ENCODE measurements at regions not wholly inside any gene's neighbourhood (a gene's known extent, or its start where the extent isn't known, plus 50 kb on each side); places are given as distances from the start of the nearest gene placed in this dataset.

GRCh38 chr3:63745757-63746156 is 73.3 kb upstream of the C3orf49 start:
- POLR2A ChIA-PET = no interaction called here
- DNase-seq (no peak), ATAC-seq (no peak)
- Mint-ChIP-seq H3K27ac (no peak overlapping the region), H3K4me1 (no peaks in the 10 kb centered on the region), H3K27me3 (peaks cover 4% of the 10 kb centered on the region), H3K9me3 (ENCODE audit: low read depth) (peaks cover 11% of the 10 kb centered on the region), H3K4me3 (no peak overlapping the region), H3K36me3 (ENCODE audit: low read depth) (no peaks in the 10 kb centered on the region)
- CTCF ChIA-PET = interaction anchor here (0.8 kb wide), 1 partner anchor 63 kb away, joined by 4 read pairs; no protein-coding TSS in a partner anchor
- intact Hi-C loops (cut with DNase I, micrococcal nuclease) = no loop called here

GRCh38 chr3:63746211-63746610 is 72.9 kb upstream of the C3orf49 start:
- no peak for DNase-seq
- Mint-ChIP-seq H3K36me3 (ENCODE audit: low read depth) (no peaks in the 10 kb centered on the region), H3K4me3 (no peak overlapping the region), H3K27me3 (peaks cover 4% of the 10 kb centered on the region), H3K27ac (no peak overlapping the region), H3K9me3 (ENCODE audit: low read depth) (peaks cover 11% of the 10 kb centered on the region), H3K4me1 (no peaks in the 10 kb centered on the region)
- CTCF ChIA-PET = interaction anchor here (0.8 kb wide), 1 partner anchor 64 kb away, joined by 4 read pairs; no protein-coding TSS in a partner anchor
- POLR2A ChIA-PET = no interaction called here
- intact Hi-C loops (cut with DNase I, micrococcal nuclease) = no loop called here
- no peak for ATAC-seq

DNA sequence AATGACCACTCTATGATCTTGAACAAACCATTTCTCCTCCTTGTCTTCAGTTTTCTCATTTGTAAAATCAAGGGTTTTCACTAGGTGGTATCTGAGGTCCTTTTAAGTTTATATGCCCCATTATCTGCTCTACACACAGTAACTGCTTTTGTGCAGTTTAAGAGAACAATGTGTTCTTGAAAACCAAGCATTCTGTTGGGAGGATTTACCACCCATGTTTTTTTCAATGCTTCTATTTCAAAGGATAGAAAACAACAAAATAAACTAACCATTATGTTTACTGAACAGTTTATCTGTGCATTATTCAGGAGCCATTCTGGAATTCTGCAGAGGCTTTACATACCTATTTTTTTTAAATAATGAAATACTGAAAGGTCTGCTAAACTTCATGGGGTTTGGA is 67.6 kb upstream of the C3orf49 start:
- H3K9me3 Mint-ChIP-seq (ENCODE audit: low read depth) = peaks cover 8% of the 10 kb centered on the region
- DNase-seq (no peak), ATAC-seq (no peak)
- no peak overlapping the region for H3K4me3 Mint-ChIP-seq
- no peaks in the 10 kb centered on the region for H3K4me1 Mint-ChIP-seq
- no peak overlapping the region for H3K27ac Mint-ChIP-seq
- ChIA-PET POLR2A (no interaction called here), CTCF (no interaction called here)
- H3K36me3 Mint-ChIP-seq (ENCODE audit: low read depth) = no peaks in the 10 kb centered on the region
- H3K27me3 Mint-ChIP-seq = peaks cover 6% of the 10 kb centered on the region
- intact Hi-C loops (cut with DNase I, micrococcal nuclease) = no loop called here

DNA sequence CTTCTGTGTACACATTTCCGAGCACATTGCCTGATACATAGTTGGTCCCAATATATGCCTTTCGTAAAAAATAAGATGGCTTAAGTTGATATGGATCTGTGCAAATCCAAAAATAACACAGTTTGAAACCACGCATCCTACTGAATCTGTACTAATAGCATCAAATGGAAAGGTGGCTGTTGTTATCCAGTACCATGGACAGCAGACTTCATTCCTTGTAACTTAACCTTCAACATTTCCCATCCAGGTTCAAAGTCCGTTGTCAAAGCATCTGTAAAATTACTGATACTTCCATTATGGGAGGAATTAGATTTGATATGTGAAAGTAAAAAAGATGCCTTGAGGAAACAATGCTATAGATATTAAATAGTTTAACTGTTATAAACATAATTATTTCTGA is 65.5 kb upstream of the C3orf49 start:
- POLR2A ChIA-PET = no interaction called here
- Mint-ChIP-seq H3K27me3 (peaks cover 5% of the 10 kb centered on the region), H3K4me1 (no peaks in the 10 kb centered on the region)

DNA sequence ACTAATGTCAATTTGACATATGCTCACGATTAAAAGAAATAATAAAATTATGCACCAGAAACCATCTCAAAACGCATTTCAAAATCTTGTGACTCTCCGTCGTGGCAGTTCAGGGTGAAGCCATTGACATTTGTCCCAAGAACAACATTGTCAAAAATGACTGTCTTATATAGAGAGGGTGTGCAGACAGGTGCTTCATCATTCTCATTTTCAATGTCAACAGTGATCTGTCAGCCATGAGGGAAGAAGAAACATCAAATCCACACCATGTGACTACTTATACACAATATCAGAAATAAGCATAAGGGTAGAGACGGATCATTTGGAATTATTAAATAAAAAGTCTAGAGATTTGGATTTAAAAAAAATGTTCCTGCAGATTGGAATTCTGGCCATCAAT is 65.1 kb upstream of the C3orf49 start:
- no peak for ATAC-seq
- DNase-seq = no peak
- no peaks in the 10 kb centered on the region for H3K4me1 Mint-ChIP-seq
- intact Hi-C loops (cut with DNase I, micrococcal nuclease) = no loop called here
- no peak overlapping the region for H3K27ac Mint-ChIP-seq
- CTCF ChIA-PET = no interaction called here
- H3K4me3 Mint-ChIP-seq = no peak overlapping the region
- peaks cover 5% of the 10 kb centered on the region for H3K27me3 Mint-ChIP-seq
- no peaks in the 10 kb centered on the region for H3K9me3 Mint-ChIP-seq (ENCODE audit: low read depth)
- H3K36me3 Mint-ChIP-seq (ENCODE audit: low read depth) = no peaks in the 10 kb centered on the region
- POLR2A ChIA-PET = no interaction called here

More for the DNA sequence above, 65.5 kb upstream of the C3orf49 start:
- H3K4me3 Mint-ChIP-seq = no peak overlapping the region
- H3K27ac Mint-ChIP-seq = no peak overlapping the region
- DNase-seq (no peak), ATAC-seq (no peak)
- no peaks in the 10 kb centered on the region for H3K9me3 Mint-ChIP-seq (ENCODE audit: low read depth)
- intact Hi-C loops (cut with DNase I, micrococcal nuclease) = no loop called here
- CTCF ChIA-PET = no interaction called here
- H3K36me3 Mint-ChIP-seq (ENCODE audit: low read depth) = no peaks in the 10 kb centered on the region

- CTCF ChIA-PET = no interaction called here
- no peaks in the 10 kb centered on the region for H3K36me3 Mint-ChIP-seq (ENCODE audit: low read depth)
- H3K9me3 Mint-ChIP-seq (ENCODE audit: low read depth) = no peaks in the 10 kb centered on the region
- intact Hi-C loops (cut with DNase I, micrococcal nuclease) = no loop called here
- POLR2A ChIA-PET = no interaction called here
- no peak for DNase-seq
- peaks cover 2% of the 10 kb centered on the region for H3K27me3 Mint-ChIP-seq
- H3K27ac Mint-ChIP-seq = no peak overlapping the region
- no peaks in the 10 kb centered on the region for H3K4me1 Mint-ChIP-seq
- no peak for ATAC-seq
- H3K4me3 Mint-ChIP-seq = no peak overlapping the region
Observed at GRCh38 chr3:63762180-63762579, 56.9 kb upstream of the C3orf49 start.

- no peaks in the 10 kb centered on the region for H3K4me1 Mint-ChIP-seq
- H3K4me3 Mint-ChIP-seq = no peak overlapping the region
- H3K27me3 Mint-ChIP-seq = peaks cover 3% of the 10 kb centered on the region
- ATAC-seq (no peak), DNase-seq (no peak)
- intact Hi-C loops (cut with DNase I, micrococcal nuclease) = no loop called here
- H3K36me3 Mint-ChIP-seq (ENCODE audit: low read depth) = no peaks in the 10 kb centered on the region
- POLR2A ChIA-PET = no interaction called here
- no peaks in the 10 kb centered on the region for H3K9me3 Mint-ChIP-seq (ENCODE audit: low read depth)
- no peak overlapping the region for H3K27ac Mint-ChIP-seq
- CTCF ChIA-PET = interaction anchor here (0.8 kb wide), 1 partner anchor 482 kb away, joined by 3 read pairs; no protein-coding TSS in a partner anchor
Observed at GRCh38 chr3:63762934-63763550, 56.1 kb upstream of the C3orf49 start.

- ChIA-PET POLR2A (no interaction called here), CTCF (no interaction called here)
- Mint-ChIP-seq H3K27ac (no peak overlapping the region), H3K27me3 (peaks cover 5% of the 10 kb centered on the region), H3K9me3 (ENCODE audit: low read depth) (no peaks in the 10 kb centered on the region), H3K4me3 (no peak overlapping the region), H3K36me3 (ENCODE audit: low read depth) (no peaks in the 10 kb centered on the region), H3K4me1 (no peaks in the 10 kb centered on the region)
- no peak for ATAC-seq
- DNase-seq = no peak
- intact Hi-C loops (cut with DNase I, micrococcal nuclease) = no loop called here
Observed at GRCh38 chr3:63764511-63764910, 54.6 kb upstream of the C3orf49 start.

DNA sequence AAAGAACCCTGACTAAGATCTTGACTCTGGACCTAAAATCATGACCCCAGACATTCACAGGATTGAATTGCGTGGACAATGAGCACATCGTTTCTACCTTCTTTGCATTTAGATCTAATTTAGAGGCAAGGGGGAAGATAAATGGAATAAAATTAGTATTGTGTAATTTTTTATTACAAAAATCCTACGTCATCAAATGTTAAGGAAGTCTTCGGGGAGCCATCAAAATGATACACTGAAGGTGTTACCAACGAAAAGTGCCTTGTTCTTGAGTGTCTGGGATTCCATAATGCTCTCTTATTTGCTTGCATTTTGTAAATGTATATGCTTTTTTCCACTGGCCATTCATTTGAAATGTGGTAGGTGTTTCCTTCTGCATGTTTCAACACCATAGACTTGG is 52.8 kb upstream of the C3orf49 start:
- CTCF ChIA-PET = no interaction called here
- no peak for DNase-seq
- no peaks in the 10 kb centered on the region for H3K9me3 Mint-ChIP-seq (ENCODE audit: low read depth)

GRCh38 chr3:63768386-63768785 is 50.7 kb upstream of the C3orf49 start:
- Mint-ChIP-seq H3K4me3 (no peak overlapping the region), H3K9me3 (ENCODE audit: low read depth) (no peaks in the 10 kb centered on the region), H3K27ac (no peak overlapping the region), H3K4me1 (no peaks in the 10 kb centered on the region), H3K36me3 (ENCODE audit: low read depth) (no peaks in the 10 kb centered on the region), H3K27me3 (peaks cover 3% of the 10 kb centered on the region)
- POLR2A ChIA-PET = no interaction called here
- no peak for ATAC-seq
- intact Hi-C loops (cut with DNase I, micrococcal nuclease) = no loop called here
- no peak for DNase-seq
- CTCF ChIA-PET = no interaction called here

More for the DNA sequence above, 52.8 kb upstream of the C3orf49 start:
- intact Hi-C loops (cut with DNase I, micrococcal nuclease) = no loop called here
- ATAC-seq = no peak
- Mint-ChIP-seq H3K4me1 (no peaks in the 10 kb centered on the region), H3K4me3 (no peak overlapping the region), H3K27me3 (peaks cover 5% of the 10 kb centered on the region), H3K36me3 (ENCODE audit: low read depth) (no peaks in the 10 kb centered on the region), H3K27ac (no peak overlapping the region)
- POLR2A ChIA-PET = no interaction called here

- Mint-ChIP-seq H3K27ac (no peak overlapping the region), H3K9me3 (ENCODE audit: low read depth) (no peaks in the 10 kb centered on the region), H3K4me1 (no peaks in the 10 kb centered on the region), H3K4me3 (no peak overlapping the region), H3K36me3 (ENCODE audit: low read depth) (no peaks in the 10 kb centered on the region), H3K27me3 (peaks cover 3% of the 10 kb centered on the region)
- intact Hi-C loops (cut with DNase I, micrococcal nuclease) = no loop called here
- ATAC-seq (no peak), DNase-seq (no peak)
- ChIA-PET POLR2A (no interaction called here), CTCF (no interaction called here)
Observed at GRCh38 chr3:63768888-63769287, 50.2 kb upstream of the C3orf49 start.

Data from activated CD4-positive, alpha-beta T cell treated with anti-CD3 and anti-CD28 coated beads for 36 hours (primary cell).